Neuronal stem cell (in vitro differentiated cells): ENCODE measurements at regions not wholly inside any gene's neighbourhood (a gene's known extent, or its start where the extent isn't known, plus 50 kb on each side); places are given as distances from the start of the nearest gene placed in this dataset.

Source experiments
- DNase-seq: peaks from one replicate; pipeline ENCODE4 v3.0.0-alpha.2; 2013; ENCODE audit warnings: low spot score
- H2AFZ ChIP-seq: one replicate; pipeline ENCODE4 v1.6.1; 2013; ENCODE audit warnings: mild to moderate bottlenecking, low read length, inconsistent platforms
- H2AK5ac ChIP-seq: 2 replicates; pipeline ENCODE4 v1.6.1; 2013; ENCODE audit warnings: low read depth, mild to moderate bottlenecking, inconsistent platforms, low read length, moderate library complexity, mixed read lengths
- H2BK120ac ChIP-seq: 2 replicates; pipeline ENCODE4 v1.6.1; 2013; ENCODE audit warnings: low read depth, mild to moderate bottlenecking, inconsistent platforms, low read length, moderate library complexity, mixed read lengths
- H2BK12ac ChIP-seq: one replicate; pipeline ENCODE4 v1.6.1; 2013; ENCODE audit warnings: low read length, inconsistent platforms
- H2BK15ac ChIP-seq: 2 replicates; pipeline ENCODE4 v1.6.1; 2013; ENCODE audit warnings: mild to moderate bottlenecking, low read length, inconsistent platforms, mixed read lengths
- H2BK5ac ChIP-seq: one replicate; pipeline ENCODE4 v1.6.1; 2013; ENCODE audit warnings: inconsistent platforms, mild to moderate bottlenecking, low read length, moderate library complexity
- H3K14ac ChIP-seq: one replicate; pipeline ENCODE4 v1.6.1; 2013; ENCODE audit warnings: low read length, inconsistent platforms
- H3K18ac ChIP-seq: 2 replicates; pipeline ENCODE4 v1.6.1; 2013; ENCODE audit warnings: low read length, inconsistent platforms
- H3K23ac ChIP-seq: 2 replicates; pipeline ENCODE4 v1.6.1; 2013; ENCODE audit warnings: low read depth, mild to moderate bottlenecking, mixed read lengths, low read length, inconsistent platforms; ENCODE audit not compliant: poor library complexity
- H3K27ac ChIP-seq: replicated peaks from 3 replicates; pipeline ENCODE4 v1.5.1; 2013; ENCODE audit warnings: low read length, inconsistent platforms
- H3K27me3 ChIP-seq, 3 experiments: 2 replicates each; pipeline ENCODE4 v1.6.1; 2013; ENCODE audit warnings: low read length in 3 of 3, mild to moderate bottlenecking in 2 of 3, inconsistent platforms in 1 of 3, low read depth in 1 of 3, mixed read lengths in 1 of 3, moderate library complexity in 1 of 3; ENCODE audit not compliant: control insufficient read depth in 3 of 3, insufficient read depth in 3 of 3
- H3K36me3 ChIP-seq, 2 donors: replicated peaks in 1 of 2; 2 replicates each; pipeline ENCODE4 v1.6.1; 2013; ENCODE audit warnings: low read length in 2 of 2; ENCODE audit not compliant: control insufficient read depth in 2 of 2, insufficient read depth in 2 of 2
- H3K4ac ChIP-seq: 2 replicates; pipeline ENCODE4 v1.6.1; 2013; ENCODE audit warnings: inconsistent platforms, mild to moderate bottlenecking, low read length, moderate library complexity
- H3K4me1 ChIP-seq, 2 donors: 1 replicate in 1 of 2; 2 replicates in 1 of 2; pipeline ENCODE4 v1.6.1; 2013; ENCODE audit warnings: low read length in 2 of 2, low read depth in 1 of 2; ENCODE audit not compliant: control insufficient read depth in 2 of 2, insufficient read depth in 1 of 2
- H3K4me2 ChIP-seq: one replicate; pipeline ENCODE4 v1.6.1; 2013; ENCODE audit warnings: mild to moderate bottlenecking, low read length, inconsistent platforms; ENCODE audit not compliant: insufficient read depth, poor library complexity, severe bottlenecking
- H3K4me3 ChIP-seq, 2 donors: 2 replicates each; pipeline ENCODE4 v1.5.1; 2013; ENCODE audit warnings: low read length in 2 of 2, mild to moderate bottlenecking in 2 of 2, inconsistent platforms in 1 of 2, moderate library complexity in 1 of 2
- H3K79me1 ChIP-seq: one replicate; pipeline ENCODE4 v1.6.1; 2013; ENCODE audit warnings: low read depth, mild to moderate bottlenecking, inconsistent platforms, low read length, moderate library complexity
- H3K9ac ChIP-seq: one replicate; pipeline ENCODE4 v1.6.1; 2013; ENCODE audit warnings: mild to moderate bottlenecking, low read depth, low read length, inconsistent platforms; ENCODE audit not compliant: poor library complexity
- H3K9me3 ChIP-seq, 2 donors: replicated peaks in 1 of 2; 2 replicates each; pipeline versions ENCODE3 to v1.6.1; 2013; ENCODE audit warnings: low read length in 2 of 2, mild to moderate bottlenecking in 2 of 2, inconsistent platforms in 1 of 2, low read depth in 1 of 2, mixed read lengths in 1 of 2, moderate library complexity in 1 of 2; ENCODE audit not compliant: control insufficient read depth in 2 of 2, insufficient read depth in 1 of 2
- H4K8ac ChIP-seq: one replicate; pipeline ENCODE4 v1.6.1; 2013; ENCODE audit warnings: low read depth, mild to moderate bottlenecking, inconsistent platforms, low read length, moderate library complexity
- H4K91ac ChIP-seq: one replicate; pipeline ENCODE4 v1.6.1; 2013; ENCODE audit warnings: low read length, low read depth, mild to moderate bottlenecking, inconsistent platforms; ENCODE audit not compliant: poor library complexity
- WGBS, 2 donors: extraction: QIAGEN DNeasy Blood & Tissue Kit; methylation state at CpG; one replicate each; pipeline ENCODE4 v1.1.7; 2013; ENCODE audit warnings: missing lambda C conversion rate in 2 of 2, mixed read lengths in 1 of 2; ENCODE audit not compliant: insufficient read length in 2 of 2, insufficient replicate concordance in 1 of 2; ENCODE audit errors: extremely low coverage in 2 of 2; 5-methylcytosine and 5-hydroxymethylcytosine counted together

GRCh38 chr12:92213166-92213565, 67.5 kb upstream of the BTG1 start:
- Histone ChIP-seq H3K4ac (no peak overlapping the region), H3K4me2 (no peak overlapping the region), H2AK5ac (no peak overlapping the region), H2AFZ (no peak overlapping the region), H4K8ac (no peak overlapping the region), H3K4me1 (no peaks in the 10 kb centered on the region), H2BK5ac (no peak overlapping the region), H3K4me3 (no peak overlapping the region), H3K79me1 (no peaks in the 10 kb centered on the region), H2BK120ac (no peak overlapping the region), H3K9me3 (peaks cover 0 to 4% of the 10 kb centered on the region in 2 donors), H3K23ac (no peak overlapping the region), H2BK15ac (no peak overlapping the region), H3K27me3 (no peaks in the 10 kb centered on the region), H3K9ac (no peak overlapping the region), H4K91ac (no peak overlapping the region), H3K36me3 (no peaks in the 10 kb centered on the region), H3K14ac (no peak overlapping the region), H3K18ac (no peak overlapping the region), H3K27ac (no peak overlapping the region), H2BK12ac (no peak overlapping the region)
- WGBS, 2 donors: no CpG with 5 or more reads among the region's 2 CpGs
- no peak for DNase-seq

GRCh38 chr12:92210071-92210470, 64.4 kb upstream of the BTG1 start:
- Histone ChIP-seq H2AK5ac (no peak overlapping the region), H2BK12ac (no peak overlapping the region), H3K79me1 (no peaks in the 10 kb centered on the region), H3K4ac (no peak overlapping the region), H4K91ac (no peak overlapping the region), H2BK120ac (no peak overlapping the region), H3K23ac (no peak overlapping the region), H3K14ac (no peak overlapping the region), H3K4me2 (no peak overlapping the region), H2AFZ (no peak overlapping the region), H3K18ac (no peak overlapping the region), H3K9ac (no peak overlapping the region), H3K4me1 (no peaks in the 10 kb centered on the region), H3K4me3 (no peak overlapping the region), H3K27me3 (no peaks in the 10 kb centered on the region), H3K27ac (no peak overlapping the region), H4K8ac (no peak overlapping the region), H2BK5ac (no peak overlapping the region), H3K36me3 (no peaks in the 10 kb centered on the region), H3K9me3 (peaks cover 0 to 4% of the 10 kb centered on the region in 2 donors), H2BK15ac (no peak overlapping the region)
- no CpG with 5 or more reads among the region's 4 CpGs for WGBS, 2 donors
- DNase-seq: no peak

- H3K4me1 ChIP-seq: no peaks in the 10 kb centered on the region
- H2AFZ ChIP-seq: no peak overlapping the region
- no peak overlapping the region for H3K4me3 ChIP-seq
- H3K4me2 ChIP-seq: no peak overlapping the region
- peaks cover 0 to 4% of the 10 kb centered on the region in 2 donors for H3K9me3 ChIP-seq
- DNase-seq: no peak
- H3K27me3 ChIP-seq: no peaks in the 10 kb centered on the region
- no peaks in the 10 kb centered on the region for H3K36me3 ChIP-seq
- H3K27ac ChIP-seq: no peak overlapping the region
- no peak overlapping the region for H3K14ac ChIP-seq
- no peak overlapping the region for H2AK5ac ChIP-seq
- no peak overlapping the region for H3K9ac ChIP-seq
- no peak overlapping the region for H2BK120ac ChIP-seq
- no peak overlapping the region for H2BK5ac ChIP-seq
- no peak overlapping the region for H3K4ac ChIP-seq
- no peak overlapping the region for H3K23ac ChIP-seq
- H2BK12ac ChIP-seq: no peak overlapping the region
- H4K8ac ChIP-seq: no peak overlapping the region
- no peak overlapping the region for H4K91ac ChIP-seq
- no CpG with 5 or more reads among the region's 6 CpGs for whole genome bisulfite sequencing, 2 donors
- H3K79me1 ChIP-seq: no peaks in the 10 kb centered on the region
- no peak overlapping the region for H3K18ac ChIP-seq
- H2BK15ac ChIP-seq: no peak overlapping the region
Measured at GRCh38 chr12:92208613-92209121, 63.0 kb upstream of the BTG1 start.

- no peaks in the 10 kb centered on the region for H3K36me3 ChIP-seq
- WGBS, 2 donors: no CpG with 5 or more reads among the region's 1 CpG
- H3K27ac ChIP-seq: no peak overlapping the region
Measured at GRCh38 chr12:92206596-92206995, 61.0 kb upstream of the BTG1 start.

More at GRCh38 chr12:92206596-92206995, 61.0 kb upstream of the BTG1 start:
- Histone ChIP-seq H3K23ac (no peak overlapping the region), H4K8ac (no peak overlapping the region), H3K27me3 (no peaks in the 10 kb centered on the region), H2BK120ac (no peak overlapping the region), H4K91ac (no peak overlapping the region), H3K9ac (no peak overlapping the region), H2AFZ (no peak overlapping the region), H3K4me3 (no peak overlapping the region), H2BK15ac (no peak overlapping the region), H2BK12ac (no peak overlapping the region), H2BK5ac (no peak overlapping the region), H3K79me1 (no peaks in the 10 kb centered on the region), H3K18ac (no peak overlapping the region), H2AK5ac (no peak overlapping the region), H3K9me3 (peaks cover 0 to 4% of the 10 kb centered on the region in 2 donors), H3K4ac (no peak overlapping the region), H3K4me2 (no peak overlapping the region), H3K4me1 (no peaks in the 10 kb centered on the region), H3K14ac (no peak overlapping the region)
- DNase-seq: no peak
